Mesothelial cell of epicardium (in vitro differentiated cells): ENCODE measurements at regions not wholly inside any gene's neighbourhood (a gene's known extent, or its start where the extent isn't known, plus 50 kb on each side); places are given as distances from the start of the nearest gene placed in this dataset.
A peak's percentile ranks its signal among the peaks of the same experiment; 100 is the strongest.
"Not testable (repeated sequence)": the region's sequence is repeated elsewhere in the genome, so short reads cannot be mapped to it uniquely, and the experiment has no call there.

Source experiments
- DNase-seq, 2 experiments: peaks; one replicate each; pipeline ENCODE4 v3.0.0; 2021; ENCODE audit warnings: low spot score in 2 of 2; ENCODE audit not compliant: unreplicated experiment in 2 of 2
- H3K27ac Mint-ChIP-seq: 2 replicates; pipeline ENCODE4 v1.8.0; 2021; ENCODE audit warnings: mixed read lengths
- H3K27me3 Mint-ChIP-seq: 2 replicates; pipeline ENCODE4 v1.8.0; 2021; ENCODE audit warnings: low read depth, mixed read lengths
- H3K36me3 Mint-ChIP-seq: 2 replicates; pipeline ENCODE4 v1.8.0; 2021; ENCODE audit warnings: mixed read lengths
- H3K4me1 Mint-ChIP-seq: 2 replicates; pipeline ENCODE4 v1.8.0; 2021; ENCODE audit warnings: mixed read lengths
- H3K4me3 Mint-ChIP-seq: 2 replicates; pipeline ENCODE4 v1.8.0; 2021; ENCODE audit warnings: mild to moderate bottlenecking, moderate library complexity, mixed read lengths
- H3K9me3 Mint-ChIP-seq: 2 replicates; pipeline ENCODE4 v1.8.0; 2021; ENCODE audit warnings: mixed read lengths
- CTCF ChIP-seq: fragments of 200-600 bp; sonication (generic); IDR thresholded peaks from one replicate; pipeline ENCODE4 v1.5.0; 2021; ENCODE audit warnings: antibody characterized with exemption; ENCODE audit not compliant: unreplicated experiment

DNA sequence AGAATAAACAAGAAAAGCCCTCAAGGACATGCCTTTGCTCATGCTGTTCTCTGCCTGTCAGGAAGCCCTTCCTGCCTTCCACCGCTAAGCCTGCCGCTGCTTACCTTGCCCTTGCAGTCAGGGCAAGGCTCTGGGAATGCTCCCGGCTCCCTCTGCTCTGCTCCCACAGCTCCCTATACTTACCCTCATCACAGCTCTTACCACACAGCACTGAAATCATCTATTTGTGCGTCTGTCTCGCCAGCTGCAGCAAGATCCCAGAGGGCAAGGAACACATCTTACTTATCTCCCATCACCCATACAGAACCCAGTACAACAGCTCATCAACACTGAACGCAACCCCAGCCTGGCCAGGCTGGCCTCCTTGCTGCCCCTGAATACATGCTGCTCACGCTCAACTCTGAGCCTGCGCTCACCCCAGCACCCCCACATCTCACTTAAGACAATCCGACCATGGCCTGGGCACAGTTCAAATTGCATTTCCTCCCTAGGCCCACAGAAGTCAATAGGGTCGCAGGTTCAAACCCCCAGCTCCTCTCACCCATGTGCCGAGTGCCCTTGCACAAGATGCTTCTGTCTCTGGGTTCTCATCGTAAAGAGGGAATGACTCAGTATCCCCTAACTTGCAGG is 161.8 kb downstream of the IGLL1 start:
- no peak for TF ChIP-seq CTCF
- peaks cover 53% of the 10 kb centered on the region for H3K4me1 Mint-ChIP-seq
- peak overlapping the region; percentile 39 for H3K27ac Mint-ChIP-seq
- no peaks in the 10 kb centered on the region for H3K36me3 Mint-ChIP-seq
- no peaks in the 10 kb centered on the region for H3K27me3 Mint-ChIP-seq
- H3K4me3 Mint-ChIP-seq: no peak overlapping the region
- no peaks in the 10 kb centered on the region for H3K9me3 Mint-ChIP-seq
- DNase-seq: no peak

DNA sequence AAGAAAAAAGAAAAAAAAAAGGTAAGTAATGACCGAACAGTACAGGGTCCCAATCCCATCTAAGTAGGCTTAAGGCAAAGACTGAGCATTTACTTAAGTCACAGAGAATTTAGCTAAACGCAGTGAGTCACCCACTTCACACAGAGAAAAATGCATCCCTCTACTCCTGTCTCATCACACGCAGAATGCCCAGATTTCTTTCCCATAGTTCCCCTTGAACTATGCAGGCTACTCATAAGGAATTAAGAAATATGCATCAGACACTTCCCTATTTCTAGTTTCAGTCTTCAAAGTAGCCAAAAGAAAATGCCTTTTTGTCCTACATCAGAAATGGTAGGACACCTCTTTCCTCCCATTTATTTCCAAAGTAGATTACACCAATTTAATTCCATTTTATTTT is 162.8 kb downstream of the IGLL1 start:
- H3K4me1 Mint-ChIP-seq: peaks cover 61% of the 10 kb centered on the region
- not testable (repeated sequence) for H3K4me3 Mint-ChIP-seq, H3K9me3 Mint-ChIP-seq, DNase-seq, H3K27me3 Mint-ChIP-seq, H3K36me3 Mint-ChIP-seq
- H3K27ac Mint-ChIP-seq: peak overlapping the region; percentile 43

DNA sequence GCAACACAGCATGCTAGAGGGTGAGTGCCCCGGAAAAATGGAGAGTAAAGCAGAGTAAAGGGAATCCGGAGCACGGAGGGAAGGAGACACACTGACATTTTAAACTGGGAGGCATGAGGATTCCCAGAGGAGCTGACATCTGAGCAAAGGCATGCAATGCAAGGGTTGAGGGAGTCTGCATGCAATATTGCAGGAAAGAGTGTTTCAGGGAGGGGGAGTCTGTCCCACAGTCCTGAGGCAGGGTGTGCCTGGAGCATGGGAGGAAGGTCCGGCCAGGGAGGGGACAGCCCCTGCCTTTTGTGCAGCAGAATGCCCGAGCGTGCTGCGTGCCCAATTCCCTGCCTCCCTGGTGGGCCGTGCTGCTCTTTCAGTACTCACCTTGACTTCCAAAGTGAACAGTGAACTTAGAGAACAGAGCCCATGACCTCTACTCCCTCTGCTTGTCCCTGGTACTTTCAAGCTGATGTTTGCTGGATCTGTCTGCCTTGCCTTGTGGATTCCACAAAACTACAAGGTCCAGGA is 163.9 kb downstream of the IGLL1 start:
- H3K27ac Mint-ChIP-seq: peak overlapping the region; percentile 27
- not testable (repeated sequence) for H3K27me3 Mint-ChIP-seq, DNase-seq

DNA sequence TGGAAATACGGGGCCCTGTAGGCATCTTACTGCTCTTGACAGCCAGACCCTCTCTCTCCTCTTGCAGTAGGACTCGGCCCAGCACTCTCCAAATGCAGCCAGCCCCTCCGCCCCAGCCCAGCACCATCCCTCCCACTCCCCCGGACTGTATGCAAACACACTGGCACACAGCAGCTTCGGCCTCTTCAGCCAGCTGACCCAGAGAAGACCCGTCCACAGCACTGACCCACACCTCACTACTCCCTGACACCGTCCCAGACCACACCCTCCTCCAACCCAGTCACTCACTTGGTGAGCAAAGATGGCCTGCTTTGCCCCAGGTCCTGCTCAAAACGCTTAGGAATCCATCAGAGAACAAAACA is 164.6 kb downstream of the IGLL1 start:
- peak overlapping the region; percentile 36 for H3K27ac Mint-ChIP-seq
- no peak overlapping the region for H3K4me3 Mint-ChIP-seq
- H3K27me3 Mint-ChIP-seq: no peaks in the 10 kb centered on the region

More for the DNA sequence above, 163.9 kb downstream of the IGLL1 start:
- H3K9me3 Mint-ChIP-seq, H3K4me3 Mint-ChIP-seq, H3K36me3 Mint-ChIP-seq: not testable (repeated sequence)
- H3K4me1 Mint-ChIP-seq: peaks cover 70% of the 10 kb centered on the region

GRCh38 chr22:23414727-23415489 is 165.2 kb downstream of the IGLL1 start:
- no peak for TF ChIP-seq CTCF
- no peak for DNase-seq
- peaks cover 71% of the 10 kb centered on the region for H3K4me1 Mint-ChIP-seq
- no peaks in the 10 kb centered on the region for H3K36me3 Mint-ChIP-seq
- no peak overlapping the region for H3K4me3 Mint-ChIP-seq
- no peaks in the 10 kb centered on the region for H3K27me3 Mint-ChIP-seq
- H3K27ac Mint-ChIP-seq: no peak overlapping the region
- H3K9me3 Mint-ChIP-seq: no peaks in the 10 kb centered on the region

More for the DNA sequence above, 164.6 kb downstream of the IGLL1 start:
- Mint-ChIP-seq H3K4me1 (peaks cover 71% of the 10 kb centered on the region), H3K36me3 (no peaks in the 10 kb centered on the region), H3K9me3 (no peaks in the 10 kb centered on the region)
- DNase-seq: no peak
- no peak for TF ChIP-seq CTCF

GRCh38 chr22:23411739-23412138 is 168.4 kb downstream of the IGLL1 start:
- no peak for TF ChIP-seq CTCF
- Mint-ChIP-seq H3K9me3 (no peaks in the 10 kb centered on the region), H3K36me3 (no peaks in the 10 kb centered on the region), H3K27me3 (no peaks in the 10 kb centered on the region), H3K4me3 (no peak overlapping the region), H3K27ac (no peak overlapping the region), H3K4me1 (peaks cover 78% of the 10 kb centered on the region)
- DNase-seq: no peak
